C4-2B (cell line): ENCODE measurements at regions not wholly inside any gene's neighbourhood (a gene's known extent, or its start where the extent isn't known, plus 50 kb on each side); places are given as distances from the start of the nearest gene placed in this dataset.

Source experiments
- ZFX ChIP-seq: fragments of 450-650 bp; IDR thresholded peaks from 2 replicates; pipeline ENCODE4 v1.6.1; 2017
- TF ChIP-seq, protein P1 (sequence below): fragments of 450-650 bp; conservative IDR thresholded peaks from 2 replicates; pipeline ENCODE4 v1.5.1; 2017; ENCODE audit warnings: mild to moderate bottlenecking

DNA sequence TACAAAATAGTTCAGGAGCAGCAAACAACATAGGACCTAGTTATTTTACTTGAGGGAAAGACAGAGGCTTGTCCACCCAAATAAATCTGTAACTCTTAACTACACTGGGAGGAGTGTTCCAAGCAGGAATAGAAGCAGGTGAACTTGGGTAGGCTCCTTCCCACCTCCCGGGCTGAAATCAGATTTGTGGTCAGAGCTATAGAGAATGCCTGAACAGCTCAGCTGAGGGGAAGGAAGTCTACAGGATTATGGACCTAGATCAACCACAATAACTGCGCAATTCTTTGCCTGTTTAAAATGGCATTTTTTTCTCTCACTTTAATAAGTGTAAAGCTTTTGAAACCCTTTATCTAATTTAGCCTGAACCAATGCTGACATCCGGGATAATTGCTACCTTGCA lies 73.5 kb upstream of the IRS2 start:
- TF ChIP-seq, protein P1, sequence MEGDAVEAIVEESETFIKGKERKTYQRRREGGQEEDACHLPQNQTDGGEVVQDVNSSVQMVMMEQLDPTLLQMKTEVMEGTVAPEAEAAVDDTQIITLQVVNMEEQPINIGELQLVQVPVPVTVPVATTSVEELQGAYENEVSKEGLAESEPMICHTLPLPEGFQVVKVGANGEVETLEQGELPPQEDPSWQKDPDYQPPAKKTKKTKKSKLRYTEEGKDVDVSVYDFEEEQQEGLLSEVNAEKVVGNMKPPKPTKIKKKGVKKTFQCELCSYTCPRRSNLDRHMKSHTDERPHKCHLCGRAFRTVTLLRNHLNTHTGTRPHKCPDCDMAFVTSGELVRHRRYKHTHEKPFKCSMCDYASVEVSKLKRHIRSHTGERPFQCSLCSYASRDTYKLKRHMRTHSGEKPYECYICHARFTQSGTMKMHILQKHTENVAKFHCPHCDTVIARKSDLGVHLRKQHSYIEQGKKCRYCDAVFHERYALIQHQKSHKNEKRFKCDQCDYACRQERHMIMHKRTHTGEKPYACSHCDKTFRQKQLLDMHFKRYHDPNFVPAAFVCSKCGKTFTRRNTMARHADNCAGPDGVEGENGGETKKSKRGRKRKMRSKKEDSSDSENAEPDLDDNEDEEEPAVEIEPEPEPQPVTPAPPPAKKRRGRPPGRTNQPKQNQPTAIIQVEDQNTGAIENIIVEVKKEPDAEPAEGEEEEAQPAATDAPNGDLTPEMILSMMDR, result no peak
- no peak for TF ChIP-seq ZFX
